ENCODE measurements at regions not wholly inside any gene's neighbourhood (a gene's known extent, or its start where the extent isn't known, plus 50 kb on each side); places are given as distances from the start of the nearest gene placed in this dataset.
"Not testable (repeated sequence)": the region's sequence is repeated elsewhere in the genome, so short reads cannot be mapped to it uniquely, and the experiment has no call there.

GRCh38 chr10:81498011-81498551, 376.9 kb upstream of the NRG3 start:
- no peak for ATAC-seq

- ATAC-seq = no peak
These were observed 372.2 kb upstream of the NRG3 start for GRCh38 chr10:81502677-81503359.

DNA sequence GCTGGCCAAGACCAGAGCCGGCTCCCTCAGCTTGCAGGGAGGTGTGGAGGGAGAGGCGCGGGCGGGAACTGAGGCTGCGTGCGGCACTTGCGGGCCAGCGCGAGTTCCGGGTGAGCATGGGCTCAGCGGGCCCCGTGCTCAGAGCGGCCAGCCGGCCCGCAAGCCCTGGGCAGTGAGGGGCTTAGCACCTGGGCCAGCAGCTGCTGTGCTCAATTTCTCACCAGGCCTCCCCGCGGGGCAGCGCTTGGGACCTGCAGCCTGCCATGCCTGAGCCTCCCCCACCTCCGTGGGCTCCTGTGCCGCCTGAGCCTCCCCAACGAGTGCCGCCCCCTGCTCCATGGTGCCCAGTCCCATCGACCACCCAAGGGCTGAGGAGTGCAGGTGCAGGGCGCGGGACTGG, 369.2 kb upstream of the NRG3 start:
- ATAC-seq = not testable (repeated sequence)

- ATAC-seq = no peak
These were observed 360.2 kb upstream of the NRG3 start for GRCh38 chr10:81514811-81515210.

GRCh38 chr10:81520688-81521087, 354.3 kb upstream of the NRG3 start:
- no peak for ATAC-seq

- no peak for ATAC-seq
These were observed 350.5 kb upstream of the NRG3 start for GRCh38 chr10:81524467-81524866.

DNA sequence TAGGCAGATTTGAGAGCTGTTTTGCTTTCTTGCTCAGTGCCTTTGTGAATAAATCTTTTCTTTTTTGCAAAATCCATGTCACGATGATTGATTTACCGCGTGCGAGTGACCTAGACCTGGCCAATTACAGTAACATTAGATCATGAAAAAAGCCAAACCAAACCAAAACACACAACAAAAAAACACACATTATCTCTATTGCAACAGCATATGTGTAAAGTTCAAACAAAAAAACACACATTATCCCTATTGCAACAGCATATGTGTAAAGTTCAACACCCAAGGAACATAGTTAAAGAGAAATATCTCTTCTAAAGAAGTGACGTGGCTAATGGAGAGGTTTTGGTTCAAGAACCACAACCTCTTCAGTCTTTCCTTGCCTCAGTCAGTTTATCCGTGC, 342.6 kb upstream of the NRG3 start:
- no peak for ATAC-seq

DNA sequence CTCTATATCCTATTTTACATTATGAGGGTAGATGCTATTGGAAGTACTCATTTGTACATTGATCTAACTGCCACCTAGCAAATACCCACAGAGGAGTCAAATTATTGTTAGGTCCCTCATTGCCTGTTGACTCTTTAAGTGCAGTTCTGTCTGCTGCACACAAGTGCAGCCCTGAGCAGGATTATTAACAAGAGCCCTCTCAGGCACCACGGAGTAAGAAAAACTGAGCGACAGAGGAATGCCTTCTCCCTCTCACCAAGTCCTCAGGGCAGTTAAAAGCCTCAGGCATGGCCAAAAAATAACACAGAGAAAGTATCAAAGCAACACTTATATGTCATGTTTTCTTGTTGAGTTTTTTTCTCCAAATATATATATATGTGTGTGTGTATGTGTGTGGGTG, 340.0 kb upstream of the NRG3 start:
- no peak for ATAC-seq

DNA sequence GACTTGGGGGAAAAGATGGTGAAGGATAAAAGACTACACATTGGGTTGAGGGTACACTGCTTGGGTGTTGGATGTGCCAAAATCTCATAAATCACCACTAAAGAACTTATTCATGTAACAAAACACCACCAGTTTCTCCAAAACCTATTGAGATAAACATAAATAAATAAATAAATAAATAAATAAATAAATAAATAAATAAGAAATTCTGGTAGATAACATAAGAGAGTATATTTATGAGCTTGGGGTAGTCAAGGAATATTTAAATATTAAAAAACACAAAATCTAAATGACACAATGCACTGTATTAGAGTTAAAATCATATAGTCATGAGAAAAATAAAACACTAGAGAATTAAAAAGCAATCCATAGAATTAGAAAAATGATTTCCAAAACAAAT, 333.5 kb upstream of the NRG3 start:
- ATAC-seq = no peak

GRCh38 chr10:81546243-81546642, 328.8 kb upstream of the NRG3 start:
- no peak for ATAC-seq

- ATAC-seq = no peak
These were observed 326.8 kb upstream of the NRG3 start for GRCh38 chr10:81548160-81548559.

GRCh38 chr10:81564143-81564542, 310.9 kb upstream of the NRG3 start:
- no peak for ATAC-seq

GRCh38 chr10:81569488-81569887, 305.5 kb upstream of the NRG3 start:
- no peak for ATAC-seq

DNA sequence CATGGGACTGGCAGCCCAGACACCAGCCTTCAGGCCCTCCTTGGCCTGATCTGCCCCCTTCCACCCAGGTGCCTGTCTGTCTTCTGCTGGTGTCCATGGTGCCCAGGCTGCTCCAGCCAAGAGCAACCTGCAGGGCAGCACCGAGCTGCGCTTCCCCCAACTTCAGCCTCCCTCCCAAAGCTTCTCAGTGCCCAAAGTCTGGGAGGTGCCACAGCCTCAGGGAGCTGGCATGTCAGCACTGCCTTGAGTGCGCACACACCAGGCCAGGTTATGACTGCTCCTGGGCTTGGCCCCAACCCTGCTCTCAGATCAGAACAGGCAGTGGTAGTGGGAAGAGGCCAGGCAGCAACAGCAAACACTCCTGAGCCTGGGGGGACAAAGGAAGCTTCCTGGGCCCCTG, 304.6 kb upstream of the NRG3 start:
- no peak for ATAC-seq

DNA sequence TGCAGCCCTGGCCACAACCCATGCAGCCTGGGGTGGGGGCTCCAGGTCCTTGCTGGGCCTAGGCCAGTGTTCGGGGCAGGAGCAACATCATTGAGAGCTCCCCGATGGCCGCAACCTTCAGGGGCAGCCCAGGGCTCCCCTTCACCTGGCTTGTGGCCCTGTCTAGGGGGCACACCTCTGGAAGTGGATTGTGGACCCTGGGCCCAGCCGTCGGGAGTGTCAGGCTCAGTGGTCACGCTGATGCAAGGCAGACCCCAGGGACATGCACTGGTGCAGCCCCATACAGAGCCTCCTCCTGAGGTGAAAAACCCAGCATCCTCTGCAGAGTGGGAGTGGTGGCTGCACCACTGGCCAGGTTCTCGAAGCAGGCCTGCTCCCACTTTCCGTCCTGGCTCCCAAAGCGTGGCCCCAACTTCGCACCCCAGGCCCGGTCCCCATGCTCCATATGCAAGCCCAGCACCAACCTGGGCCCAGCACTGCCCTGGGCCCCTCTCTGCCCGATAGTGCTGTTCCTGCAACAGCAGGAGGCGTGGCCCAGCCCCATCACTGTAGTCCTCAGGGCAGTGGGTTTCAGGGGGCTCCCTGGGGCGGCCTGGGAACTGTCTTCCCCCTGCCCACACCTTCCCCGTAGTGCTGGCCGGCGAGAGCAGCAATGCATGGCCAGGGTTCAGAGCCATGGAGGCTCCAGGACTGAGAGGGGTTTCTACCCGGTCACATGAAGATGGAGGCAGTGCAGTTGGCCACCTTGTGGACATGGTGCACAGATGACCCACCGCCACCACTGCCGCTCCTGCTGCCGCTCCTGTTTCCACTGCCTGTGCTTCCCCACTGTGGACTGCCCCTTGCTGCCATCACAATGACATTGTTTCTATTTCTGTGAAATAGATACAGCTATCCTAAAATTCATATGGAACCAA, 303.9 kb upstream of the NRG3 start:
- peak in 1 of 2 donors; percentile 13 for ATAC-seq

DNA sequence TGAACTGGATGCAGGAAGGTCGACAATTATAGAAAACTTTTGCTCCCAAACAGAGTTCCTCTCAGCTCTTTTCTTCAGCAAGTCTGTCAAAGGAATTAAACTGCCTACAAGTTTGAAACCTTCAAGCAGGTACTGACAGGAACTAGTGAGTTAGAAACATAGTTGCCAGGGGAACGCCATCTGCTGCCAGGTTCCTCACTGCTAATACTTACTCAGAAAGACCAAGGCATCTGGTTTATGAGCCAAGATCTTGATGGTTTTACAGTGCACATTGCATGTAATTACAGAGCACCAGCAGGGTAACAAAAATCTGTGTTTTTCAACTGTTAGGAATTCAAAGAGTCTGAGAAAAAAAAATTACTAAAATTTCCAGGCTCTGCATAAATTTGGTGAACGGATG, 300.0 kb upstream of the NRG3 start:
- no peak for ATAC-seq

GRCh38 chr10:81576336-81576735, 298.7 kb upstream of the NRG3 start:
- no peak for ATAC-seq

- ATAC-seq = no peak
These were observed 280.0 kb upstream of the NRG3 start for GRCh38 chr10:81594991-81595390.

- no peak for ATAC-seq
These were observed 274.8 kb upstream of the NRG3 start for GRCh38 chr10:81600185-81600584.

DNA sequence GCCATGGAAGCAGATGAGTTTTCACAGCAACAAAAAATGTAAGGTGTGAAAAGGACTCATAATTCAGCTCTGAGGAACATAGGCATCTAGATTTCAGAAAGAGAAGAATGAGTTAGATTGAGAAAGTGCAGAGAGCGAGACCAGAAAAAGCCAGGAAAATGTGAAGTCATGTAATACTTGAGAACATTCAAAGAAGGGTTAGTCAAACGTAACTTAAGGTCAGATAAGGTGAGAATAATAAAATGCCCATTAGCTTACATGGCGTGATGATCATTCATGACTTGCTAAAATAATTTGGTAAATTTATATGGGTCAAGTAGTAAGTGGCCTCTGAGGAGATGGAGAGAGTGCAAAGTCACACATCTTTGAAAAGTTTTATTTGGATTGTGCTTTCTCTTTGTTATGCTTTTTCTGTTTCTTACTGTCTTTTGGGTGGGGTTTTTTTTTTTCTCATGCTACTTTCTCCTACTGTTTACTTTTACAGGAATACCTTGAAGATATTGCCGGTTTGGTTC, 271.8 kb upstream of the NRG3 start:
- ATAC-seq = no peak

GRCh38 chr10:81644485-81644884, 230.5 kb upstream of the NRG3 start:
- not testable (repeated sequence) for ATAC-seq

GRCh38 chr10:81655986-81656385, 219.0 kb upstream of the NRG3 start:
- no peak for ATAC-seq

GRCh38 chr10:81662837-81663236, 212.2 kb upstream of the NRG3 start:
- no peak for ATAC-seq

GRCh38 chr10:81664800-81665199, 210.2 kb upstream of the NRG3 start:
- not testable (repeated sequence) for ATAC-seq

Measured in activated CD4-positive, CD25-positive, alpha-beta regulatory T cell treated with anti-CD3 and anti-CD28 coated beads, Interleukin-2, amount 50 U/mL, for 24 hours (primary cell).